Kidney epithelial cell (primary cell): ENCODE measurements at regions not wholly inside any gene's neighbourhood (a gene's known extent, or its start where the extent isn't known, plus 50 kb on each side); places are given as distances from the start of the nearest gene placed in this dataset.
A peak's percentile ranks its signal among the peaks of the same experiment; 100 is the strongest.

Experiments
- DNase-seq: peaks from one replicate; pipeline ENCODE4 v3.0.0-alpha.2; 2010; ENCODE audit warnings: low read depth
- H3K27me3 ChIP-seq: 2 replicates; pipeline ENCODE4 v1.6.0; 2011; ENCODE audit warnings: low read length; ENCODE audit not compliant: control insufficient read depth, insufficient read depth
- H3K36me3 ChIP-seq: 2 replicates; pipeline ENCODE4 v1.5.1; 2011; ENCODE audit warnings: low read length; ENCODE audit not compliant: control insufficient read depth, insufficient read depth
- H3K4me3 ChIP-seq: 2 replicates; pipeline ENCODE4 v1.5.1; 2011; ENCODE audit warnings: low read depth, mild to moderate bottlenecking, control low read depth, low read length
- TF ChIP-seq, protein P1 (sequence below): IDR thresholded peaks from 2 replicates; pipeline ENCODE4 v1.5.1; 2011; ENCODE audit warnings: mild to moderate bottlenecking, moderate library complexity, low read length, control low read depth, inconsistent platforms; ENCODE audit not compliant: insufficient read depth, poor library complexity, severe bottlenecking

DNA sequence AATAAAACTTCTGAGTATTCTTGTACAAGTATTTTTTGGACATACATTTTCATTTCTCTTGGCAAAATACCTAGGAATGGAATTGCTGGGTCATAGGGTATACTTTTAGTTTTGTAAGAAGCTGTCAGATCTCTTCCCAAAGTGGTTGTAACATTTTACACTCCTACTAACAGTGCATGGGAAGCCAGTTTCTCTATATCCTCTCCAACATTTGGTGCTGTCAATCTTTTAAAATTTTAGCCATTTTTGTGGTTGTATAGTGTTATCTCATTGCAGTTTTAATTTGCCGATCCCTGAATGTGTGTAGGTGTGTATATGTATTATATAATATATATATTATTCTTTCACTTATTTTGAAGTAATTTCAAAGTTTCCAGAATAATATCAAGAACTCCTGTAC is 63.1 kb upstream of the TMEM178A start:
- no peak overlapping the region for H3K4me3 ChIP-seq
- no peak for DNase-seq
- H3K27me3 ChIP-seq: no peaks in the 10 kb centered on the region
- TF ChIP-seq, protein P1, sequence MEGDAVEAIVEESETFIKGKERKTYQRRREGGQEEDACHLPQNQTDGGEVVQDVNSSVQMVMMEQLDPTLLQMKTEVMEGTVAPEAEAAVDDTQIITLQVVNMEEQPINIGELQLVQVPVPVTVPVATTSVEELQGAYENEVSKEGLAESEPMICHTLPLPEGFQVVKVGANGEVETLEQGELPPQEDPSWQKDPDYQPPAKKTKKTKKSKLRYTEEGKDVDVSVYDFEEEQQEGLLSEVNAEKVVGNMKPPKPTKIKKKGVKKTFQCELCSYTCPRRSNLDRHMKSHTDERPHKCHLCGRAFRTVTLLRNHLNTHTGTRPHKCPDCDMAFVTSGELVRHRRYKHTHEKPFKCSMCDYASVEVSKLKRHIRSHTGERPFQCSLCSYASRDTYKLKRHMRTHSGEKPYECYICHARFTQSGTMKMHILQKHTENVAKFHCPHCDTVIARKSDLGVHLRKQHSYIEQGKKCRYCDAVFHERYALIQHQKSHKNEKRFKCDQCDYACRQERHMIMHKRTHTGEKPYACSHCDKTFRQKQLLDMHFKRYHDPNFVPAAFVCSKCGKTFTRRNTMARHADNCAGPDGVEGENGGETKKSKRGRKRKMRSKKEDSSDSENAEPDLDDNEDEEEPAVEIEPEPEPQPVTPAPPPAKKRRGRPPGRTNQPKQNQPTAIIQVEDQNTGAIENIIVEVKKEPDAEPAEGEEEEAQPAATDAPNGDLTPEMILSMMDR: no peak
- no peaks in the 10 kb centered on the region for H3K36me3 ChIP-seq

- H3K4me3 ChIP-seq: no peak overlapping the region
- TF ChIP-seq, protein P1: no peak
- H3K27me3 ChIP-seq: no peaks in the 10 kb centered on the region
- H3K36me3 ChIP-seq: no peaks in the 10 kb centered on the region
- no peak for DNase-seq
Observed at GRCh38 chr2:39603436-39603835, 62.3 kb upstream of the TMEM178A start.

GRCh38 chr2:39604866-39605265 is 60.9 kb upstream of the TMEM178A start:
- TF ChIP-seq, protein P1: no peak
- H3K36me3 ChIP-seq: no peaks in the 10 kb centered on the region
- no peak overlapping the region for H3K4me3 ChIP-seq
- DNase-seq: no peak
- H3K27me3 ChIP-seq: no peaks in the 10 kb centered on the region

DNA sequence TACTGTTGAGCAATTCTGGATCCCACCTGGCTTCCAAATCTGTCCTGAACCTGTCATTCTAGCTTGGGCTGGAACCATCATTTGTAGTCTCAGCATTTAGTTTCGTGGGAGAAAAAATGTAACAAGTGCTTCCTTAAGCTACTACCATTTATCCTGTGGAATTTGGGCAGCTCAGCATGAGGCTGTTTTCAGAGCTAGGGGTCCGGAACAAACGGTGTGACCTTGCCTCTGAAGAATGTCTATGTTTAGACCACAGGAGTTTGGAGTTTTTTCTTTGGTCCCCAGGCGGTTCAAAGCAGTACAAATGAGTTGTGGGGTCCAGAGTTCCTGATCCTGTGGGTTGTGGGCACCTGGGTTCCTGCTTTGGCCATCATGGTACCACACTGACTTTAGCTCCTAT is 59.1 kb upstream of the TMEM178A start:
- Histone ChIP-seq H3K4me3 (no peak overlapping the region), H3K27me3 (no peaks in the 10 kb centered on the region), H3K36me3 (no peaks in the 10 kb centered on the region)
- DNase-seq: peak; percentile 48
- TF ChIP-seq, protein P1: no peak

- DNase-seq: no peak
- TF ChIP-seq, protein P1: no peak
- Histone ChIP-seq H3K36me3 (no peaks in the 10 kb centered on the region), H3K4me3 (no peak overlapping the region), H3K27me3 (no peaks in the 10 kb centered on the region)
Observed at GRCh38 chr2:39607538-39608262, 58.0 kb upstream of the TMEM178A start.

DNA sequence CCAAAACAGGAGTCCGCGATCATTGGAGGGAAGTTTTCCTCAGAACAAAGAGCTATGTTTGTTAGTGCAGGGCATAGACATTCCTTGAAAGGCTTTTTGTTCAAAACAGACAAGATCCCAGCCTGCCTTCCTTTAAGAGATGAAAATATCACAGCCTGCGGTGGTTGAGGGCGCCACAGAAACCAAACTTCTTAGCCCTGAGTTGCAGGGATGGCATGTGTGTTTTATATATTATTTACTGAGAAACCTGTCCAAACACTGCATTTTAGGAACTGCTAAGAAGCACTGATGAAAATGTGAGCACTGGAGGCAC is 57.5 kb upstream of the TMEM178A start:
- Histone ChIP-seq H3K4me3 (no peak overlapping the region), H3K36me3 (no peaks in the 10 kb centered on the region), H3K27me3 (no peaks in the 10 kb centered on the region)
- no peak for DNase-seq
- TF ChIP-seq, protein P1: no peak
